ENCODE measurements at regions not wholly inside any gene's neighbourhood (a gene's known extent, or its start where the extent isn't known, plus 50 kb on each side); places are given as distances from the start of the nearest gene placed in this dataset.

DNA sequence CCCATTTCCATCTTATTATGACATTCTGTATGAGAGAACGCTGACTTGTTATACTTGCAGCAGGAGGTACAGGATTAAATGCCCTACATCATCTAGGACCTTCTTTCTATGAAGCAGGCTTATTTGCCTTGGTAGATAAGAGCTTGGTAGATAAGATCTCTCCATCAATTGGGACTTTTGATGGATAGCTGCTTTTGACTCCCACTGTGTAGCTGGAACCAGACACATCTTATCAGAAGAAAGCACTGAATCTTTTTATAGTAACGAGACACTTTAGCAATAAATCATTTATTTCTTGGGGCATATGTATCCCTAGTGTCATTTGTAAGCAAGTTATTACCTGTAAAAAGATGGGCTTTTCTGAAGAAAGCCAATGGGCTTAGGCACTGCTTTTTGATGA, 613.9 kb downstream of the TECRL start:
- POLR2A ChIA-PET, result no interaction called here
- 2% methylated on average over 2 of the region's 2 CpGs for WGBS (ENCODE audit: low lambda C conversion rate)

DNA sequence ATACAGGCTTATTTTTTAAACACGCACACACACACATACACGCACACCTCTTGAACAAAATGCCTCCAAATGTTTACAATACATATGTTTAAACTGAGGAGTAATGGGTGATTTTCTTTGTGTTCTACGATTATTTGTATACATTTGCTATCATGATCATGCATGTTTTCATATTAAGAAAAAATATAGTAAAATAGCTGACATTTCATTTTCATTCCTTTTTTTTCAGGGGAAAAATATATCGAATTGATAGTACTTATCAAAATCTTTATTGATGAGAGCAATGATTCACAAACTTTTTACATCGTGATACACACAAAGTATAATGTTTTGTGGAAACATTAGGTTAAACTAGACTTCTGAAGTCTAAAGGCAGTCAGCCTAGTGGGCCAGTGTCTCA, 618.9 kb downstream of the TECRL start:
- Histone ChIP-seq H3K9ac (no peak overlapping the region), H3K9me3 (no peaks in the 10 kb centered on the region), H3K4me1 (ENCODE audit: control insufficient read depth in 1 of 2, insufficient read depth in 2 of 2, low read depth in 1 of 2, low read length in 1 of 2) (no peaks in the 10 kb centered on the region; a peak in 1 of 4 replicates), H3K36me3 (replicated peaks in 1 of 2; ENCODE audit: control insufficient read depth in 1 of 2, insufficient read depth in 2 of 2, low read length in 1 of 2) (no peaks in the 10 kb centered on the region), H3F3A (replicated peaks; ENCODE audit: insufficient read depth) (no peaks in the 10 kb centered on the region), H3K4me3 (ENCODE audit: low read depth in 2 of 2, low read length in 1 of 2) (no peak overlapping the region), H3K9me2 (no peaks in the 10 kb centered on the region), H2AFZ (ENCODE audit: low read depth) (no peak overlapping the region), H3K27me3 (ENCODE audit: insufficient read depth) (no peaks in the 10 kb centered on the region), H4K20me1 (ENCODE audit: insufficient read depth) (no peaks in the 10 kb centered on the region), H3K4me2 (no peak overlapping the region), H3K79me2 (ENCODE audit: insufficient read depth) (no peaks in the 10 kb centered on the region), H3K27ac (ENCODE audit: low read depth in 2 of 2, low read length in 1 of 2) (no peak overlapping the region)
- ChIA-PET POLR2A (no interaction called here), CTCF (no interaction called here)
- DNase-seq, result no peak
- 28% methylated on average over 5 of the region's 5 CpGs for WGBS (ENCODE audit: low lambda C conversion rate)
- no peak for TF ChIP-seq GATA2 (CRISPR knock-in tag; IDR thresholded peaks at IDR 0.05)
- no peak for TF ChIP-seq NFIC (IDR thresholded peaks at IDR 0.05; ENCODE audit: borderline replicate concordance)
- TF ChIP-seq RFX5 (IDR thresholded peaks at IDR 0.05; ENCODE audit: low read length), result no peak
- TF ChIP-seq, protein P1, sequence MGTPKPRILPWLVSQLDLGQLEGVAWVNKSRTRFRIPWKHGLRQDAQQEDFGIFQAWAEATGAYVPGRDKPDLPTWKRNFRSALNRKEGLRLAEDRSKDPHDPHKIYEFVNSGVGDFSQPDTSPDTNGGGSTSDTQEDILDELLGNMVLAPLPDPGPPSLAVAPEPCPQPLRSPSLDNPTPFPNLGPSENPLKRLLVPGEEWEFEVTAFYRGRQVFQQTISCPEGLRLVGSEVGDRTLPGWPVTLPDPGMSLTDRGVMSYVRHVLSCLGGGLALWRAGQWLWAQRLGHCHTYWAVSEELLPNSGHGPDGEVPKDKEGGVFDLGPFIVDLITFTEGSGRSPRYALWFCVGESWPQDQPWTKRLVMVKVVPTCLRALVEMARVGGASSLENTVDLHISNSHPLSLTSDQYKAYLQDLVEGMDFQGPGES (IDR thresholded peaks at IDR 0.05; ENCODE audit: low read depth, low read length), result no peak
- no peak for TF ChIP-seq GABPA (IDR thresholded peaks at IDR 0.05; ENCODE audit: low read depth)
- TF ChIP-seq YY1 (IDR thresholded peaks at IDR 0.05; ENCODE audit: low read depth), result no peak
- TF ChIP-seq FOXJ3 (CRISPR knock-in tag; IDR thresholded peaks at IDR 0.05), result no peak
- TF ChIP-seq MXI1 (IDR thresholded peaks at IDR 0.05; ENCODE audit: low read depth, low read length), result no peak
- TF ChIP-seq SMC3 (IDR thresholded peaks at IDR 0.05; ENCODE audit: low read depth, low read length), result no peak
- TF ChIP-seq RAD21 (IDR thresholded peaks at IDR 0.05; ENCODE audit: low read length), result no peak
- TF ChIP-seq SIN3A (IDR thresholded peaks at IDR 0.05; ENCODE audit: borderline replicate concordance, low read depth, low read length), result no peak

More for the DNA sequence above, 613.9 kb downstream of the TECRL start:
- Histone ChIP-seq H4K20me1 (ENCODE audit: insufficient read depth) (no peaks in the 10 kb centered on the region), H3K36me3 (replicated peaks in 1 of 2; ENCODE audit: control insufficient read depth in 1 of 2, insufficient read depth in 2 of 2, low read length in 1 of 2) (no peaks in the 10 kb centered on the region), H3K4me2 (no peak overlapping the region), H3F3A (replicated peaks; ENCODE audit: insufficient read depth) (no peaks in the 10 kb centered on the region), H3K9ac (no peak overlapping the region), H3K4me1 (ENCODE audit: control insufficient read depth in 1 of 2, insufficient read depth in 2 of 2, low read depth in 1 of 2, low read length in 1 of 2) (no peaks in the 10 kb centered on the region; a peak in 1 of 4 replicates), H3K4me3 (ENCODE audit: low read depth in 2 of 2, low read length in 1 of 2) (no peak overlapping the region), H3K9me2 (no peaks in the 10 kb centered on the region), H3K27me3 (ENCODE audit: insufficient read depth) (no peaks in the 10 kb centered on the region), H3K27ac (ENCODE audit: low read depth in 2 of 2, low read length in 1 of 2) (no peak overlapping the region), H3K79me2 (ENCODE audit: insufficient read depth) (no peaks in the 10 kb centered on the region), H2AFZ (ENCODE audit: low read depth) (no peak overlapping the region), H3K9me3 (no peaks in the 10 kb centered on the region)
- CTCF ChIA-PET, result no interaction called here
- no peak for DNase-seq
- no peak for TF ChIP-seq EP300 (IDR thresholded peaks at IDR 0.05; ENCODE audit: borderline replicate concordance in 1 of 2, low read depth in 1 of 2, low read length in 1 of 2)
- TF ChIP-seq, protein P2, sequence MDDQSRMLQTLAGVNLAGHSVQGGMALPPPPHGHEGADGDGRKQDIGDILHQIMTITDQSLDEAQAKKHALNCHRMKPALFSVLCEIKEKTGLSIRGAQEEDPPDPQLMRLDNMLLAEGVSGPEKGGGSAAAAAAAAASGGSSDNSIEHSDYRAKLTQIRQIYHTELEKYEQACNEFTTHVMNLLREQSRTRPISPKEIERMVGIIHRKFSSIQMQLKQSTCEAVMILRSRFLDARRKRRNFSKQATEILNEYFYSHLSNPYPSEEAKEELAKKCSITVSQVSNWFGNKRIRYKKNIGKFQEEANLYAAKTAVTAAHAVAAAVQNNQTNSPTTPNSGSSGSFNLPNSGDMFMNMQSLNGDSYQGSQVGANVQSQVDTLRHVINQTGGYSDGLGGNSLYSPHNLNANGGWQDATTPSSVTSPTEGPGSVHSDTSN (IDR thresholded peaks at IDR 0.05), result no peak
- no peak for TF ChIP-seq RCOR1 (IDR thresholded peaks at IDR 0.05; ENCODE audit: low read length)
- no peak for TF ChIP-seq ELF1 (IDR thresholded peaks at IDR 0.05)
- no peak for TF ChIP-seq SMC3 (IDR thresholded peaks at IDR 0.05; ENCODE audit: low read depth, low read length)
